GM23338 (cell line): ENCODE measurements at regions not wholly inside any gene's neighbourhood (a gene's known extent, or its start where the extent isn't known, plus 50 kb on each side); places are given as distances from the start of the nearest gene placed in this dataset.
A peak's percentile ranks its signal among the peaks of the same experiment; 100 is the strongest.

Experiments
- ATAC-seq: fragments of 200-7000 bp; cut with Tn5 transposase; 3 replicates; pipeline ENCODE4 v1.9.1; 2020
- DNase-seq: peaks from one replicate; pipeline ENCODE4 v3.0.0-alpha.2; 2015; ENCODE audit warnings: low spot score
- H2AFZ ChIP-seq: fragments of 200-600 bp; sonication (generic); 2 replicates; pipeline ENCODE4 v1.8.0; 2016; ENCODE audit warnings: antibody characterized with exemption, mild to moderate bottlenecking, moderate library complexity
- H3F3A ChIP-seq: fragments of 200-600 bp; sonication (generic); replicated peaks from 2 replicates; pipeline ENCODE4 v1.8.0; 2017; ENCODE audit warnings: antibody characterized with exemption, mixed run types, low read depth
- H3K27ac ChIP-seq: fragments of 200-600 bp; sonication (generic); 2 replicates; pipeline ENCODE4 v1.6.1; 2016; ENCODE audit warnings: low read depth
- H3K27me3 ChIP-seq: fragments of 200-600 bp; sonication (generic); 2 replicates; pipeline ENCODE4 v1.8.0; 2016; ENCODE audit warnings: mild to moderate bottlenecking, mixed run types, moderate library complexity; ENCODE audit not compliant: insufficient read depth
- H3K36me3 ChIP-seq: fragments of 200-600 bp; sonication (generic); 2 replicates; pipeline ENCODE4 v1.8.0; 2016; ENCODE audit warnings: mild to moderate bottlenecking; ENCODE audit not compliant: insufficient read depth
- H3K4me1 ChIP-seq: fragments of 200-600 bp; sonication (generic); 2 replicates; pipeline ENCODE4 v1.8.0; 2016; ENCODE audit warnings: mild to moderate bottlenecking, moderate library complexity; ENCODE audit not compliant: insufficient read depth
- H3K4me2 ChIP-seq: fragments of 200-600 bp; sonication (generic); 2 replicates; pipeline ENCODE4 v1.7.1; 2017; ENCODE audit warnings: mixed run types
- H3K4me3 ChIP-seq: fragments of 200-600 bp; sonication (generic); 2 replicates; pipeline ENCODE4 v1.6.1; 2016; ENCODE audit warnings: mixed run types
- H3K79me2 ChIP-seq: fragments of 200-600 bp; sonication (generic); replicated peaks from 2 replicates; pipeline ENCODE4 v1.8.0; 2017; ENCODE audit warnings: mild to moderate bottlenecking; ENCODE audit not compliant: insufficient read depth
- H3K9me2 ChIP-seq: fragments of 200-600 bp; sonication (generic); 2 replicates; pipeline ENCODE4 v1.8.0; 2017; ENCODE audit not compliant: insufficient read depth
- H4K20me1 ChIP-seq: fragments of 200-600 bp; sonication (generic); replicated peaks from 2 replicates; pipeline ENCODE4 v1.8.0; 2017; ENCODE audit warnings: mild to moderate bottlenecking; ENCODE audit not compliant: insufficient read depth
- H3K27ac Mint-ChIP-seq: 2 replicates; pipeline ENCODE4 v1.8.0; 2020; ENCODE audit warnings: inconsistent platforms, mild to moderate bottlenecking, moderate library complexity, mixed read lengths
- H3K27me3 Mint-ChIP-seq: 3 replicates; pipeline ENCODE4 v1.8.0; 2022; ENCODE audit warnings: low read depth, mild to moderate bottlenecking, moderate library complexity, mixed read lengths, inconsistent platforms; ENCODE audit not compliant: insufficient read depth, poor library complexity
- H3K36me3 Mint-ChIP-seq: 3 replicates; pipeline ENCODE4 v1.8.0; 2021; ENCODE audit warnings: low read depth, mild to moderate bottlenecking, inconsistent platforms, moderate library complexity, mixed read lengths
- H3K4me1 Mint-ChIP-seq: 3 replicates; pipeline ENCODE4 v1.8.0; 2020; ENCODE audit warnings: mild to moderate bottlenecking, inconsistent platforms, mixed read lengths
- H3K4me3 Mint-ChIP-seq: 3 replicates; pipeline ENCODE4 v1.8.0; 2021; ENCODE audit warnings: moderate library complexity, mild to moderate bottlenecking, inconsistent platforms, mixed read lengths
- H3K9me3 Mint-ChIP-seq: 3 replicates; pipeline ENCODE4 v1.8.0; 2020; ENCODE audit warnings: moderate library complexity, mild to moderate bottlenecking, inconsistent platforms, mixed read lengths
- CREB1 ChIP-seq: fragments of 250-450 bp; sonication (Bioruptor Pico); IDR thresholded peaks from 2 replicates; pipeline ENCODE4 v1.5.0; 2020; ENCODE audit warnings: low read depth, mild to moderate bottlenecking, moderate library complexity
- ETS1 ChIP-seq: IDR thresholded peaks from 2 replicates; pipeline ENCODE4 v1.6.1; 2016; ENCODE audit warnings: antibody characterized with exemption
- EZH2phosphoT487 ChIP-seq: fragments of 200-600 bp; sonication (generic); IDR thresholded peaks from one replicate; pipeline ENCODE4 v1.8.1; 2018; ENCODE audit warnings: antibody characterized with exemption; ENCODE audit not compliant: unreplicated experiment
- JUNB ChIP-seq: IDR thresholded peaks from one replicate; pipeline ENCODE4 v1.6.1; 2016; ENCODE audit warnings: antibody characterized with exemption; ENCODE audit not compliant: unreplicated experiment
- NANOG ChIP-seq: IDR thresholded peaks from 2 replicates; pipeline ENCODE4 v1.6.1; 2016; ENCODE audit warnings: antibody characterized with exemption, borderline replicate concordance
- ZNF114 ChIP-seq: fragments of 250-450 bp; sonication (Bioruptor Pico); IDR thresholded peaks from 2 replicates; pipeline ENCODE4 v1.5.0; 2020; ENCODE audit warnings: mild to moderate bottlenecking, moderate library complexity
- ZNF331 ChIP-seq: fragments of 250-450 bp; sonication (Bioruptor Pico); IDR thresholded peaks from 2 replicates; pipeline ENCODE4 v1.5.0; 2020; ENCODE audit warnings: low read depth, mild to moderate bottlenecking, moderate library complexity
- TF ChIP-seq, protein P1 (sequence below): fragments of 250-450 bp; sonication (Bioruptor Pico); IDR thresholded peaks from 2 replicates; pipeline ENCODE4 v1.5.0; 2020; ENCODE audit warnings: mild to moderate bottlenecking, moderate library complexity
- TF ChIP-seq, protein P2 (sequence below), 2 experiments: fragments of 200-600 bp in 1 of 2; sonication (generic) in 1 of 2; conservative IDR thresholded peaks; 2 replicates each; pipeline versions ENCODE4 v1.5.1 to v1.6.1; 2016 to 2017; ENCODE audit warnings: antibody characterized with exemption in 2 of 2, low read depth in 2 of 2, mild to moderate bottlenecking in 2 of 2, moderate library complexity in 1 of 2

DNA sequence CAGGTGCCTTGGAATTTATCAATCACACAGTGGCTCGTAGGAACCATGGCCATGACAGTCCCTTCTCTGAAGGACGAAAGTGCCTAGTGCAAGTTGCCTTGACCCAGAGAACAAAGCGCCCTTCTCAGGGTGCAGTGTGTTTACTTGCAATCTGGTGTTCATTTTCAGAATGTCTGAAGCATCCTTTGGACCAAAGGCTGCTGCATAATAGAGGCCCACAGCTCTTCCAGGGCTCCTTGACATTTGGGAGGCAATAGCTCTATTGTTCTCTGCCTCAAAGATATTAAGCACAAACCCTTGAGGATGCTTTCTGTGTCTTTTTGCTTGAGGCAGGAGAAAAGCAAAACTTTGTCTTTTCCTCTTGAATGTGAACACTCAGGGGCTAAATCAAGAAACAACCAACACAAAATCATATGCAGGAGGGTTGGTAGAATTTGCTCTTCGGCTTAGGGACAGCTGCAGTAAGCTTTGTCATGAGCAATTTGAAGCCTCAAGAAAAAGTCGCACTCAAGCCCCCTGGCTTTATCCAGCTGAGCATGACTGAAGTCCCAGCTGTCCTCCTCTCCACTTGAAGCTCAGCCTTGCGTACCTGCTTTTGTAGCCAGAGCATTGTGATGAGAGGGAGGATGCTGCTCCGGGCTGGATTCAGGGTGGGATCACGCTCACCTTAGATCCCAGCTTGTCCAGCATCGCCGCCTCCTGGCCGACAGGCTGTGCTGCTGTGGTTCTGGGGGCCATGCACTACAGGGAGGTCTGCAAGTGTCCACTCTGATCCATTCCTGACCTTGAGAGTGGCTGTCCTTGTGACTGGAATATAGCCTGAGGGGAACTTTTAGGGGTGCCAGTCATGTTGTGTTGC is 495.4 kb downstream of the CDH26 start:
- DNase-seq, result peak; percentile 44
- H2AFZ ChIP-seq, result no peak overlapping the region
- ATAC-seq, result peak; percentile 99

DNA sequence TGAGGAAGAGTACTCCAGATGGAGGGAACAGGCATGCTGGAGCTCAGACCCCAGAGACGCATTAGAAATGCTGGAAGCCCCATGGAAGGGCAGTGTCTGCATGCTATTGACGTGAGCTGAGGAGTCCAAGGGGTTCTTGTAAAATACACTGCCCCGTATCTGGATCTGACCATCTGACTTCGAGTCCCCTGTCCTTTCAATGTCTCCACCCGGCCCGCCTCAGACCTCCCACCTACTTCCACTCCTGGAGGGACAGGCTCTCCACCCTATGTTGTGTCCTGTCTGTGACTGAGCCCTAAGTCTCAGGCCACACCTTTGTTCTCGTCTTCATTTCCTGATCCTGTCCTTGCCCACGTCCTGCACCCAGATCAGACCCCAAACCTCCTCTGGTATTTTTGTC is 496.3 kb downstream of the CDH26 start:
- no peak overlapping the region for H3K27ac ChIP-seq
- Mint-ChIP-seq H3K4me1 (no peaks in the 10 kb centered on the region; the same call in 2 of the 3 replicates), H3K9me3 (no peaks in the 10 kb centered on the region; the same call in 2 of the 3 replicates), H3K27me3 (no peaks in the 10 kb centered on the region), H3K36me3 (no peaks in the 10 kb centered on the region; the same call in 2 of the 3 replicates), H3K27ac (no peak overlapping the region), H3K4me3 (no peak overlapping the region)
- H3K36me3 ChIP-seq, result no peaks in the 10 kb centered on the region
- H3F3A ChIP-seq, result no peaks in the 10 kb centered on the region
- no peaks in the 10 kb centered on the region for H3K9me2 ChIP-seq
- DNase-seq (no peak), ATAC-seq (no peak)
- no peaks in the 10 kb centered on the region for H3K27me3 ChIP-seq
- H3K79me2 ChIP-seq, result no peaks in the 10 kb centered on the region
- no peak overlapping the region for H2AFZ ChIP-seq
- H4K20me1 ChIP-seq, result no peaks in the 10 kb centered on the region
- H3K4me1 ChIP-seq, result no peaks in the 10 kb centered on the region
- no peak overlapping the region for H3K4me2 ChIP-seq
- H3K4me3 ChIP-seq, result no peak overlapping the region
- TF ChIP-seq NANOG, result no peak
- TF ChIP-seq JUNB, result no peak
- no peak for TF ChIP-seq ZNF331 (CRISPR knock-in tag)
- no peak for TF ChIP-seq EZH2phosphoT487
- TF ChIP-seq, protein P1, sequence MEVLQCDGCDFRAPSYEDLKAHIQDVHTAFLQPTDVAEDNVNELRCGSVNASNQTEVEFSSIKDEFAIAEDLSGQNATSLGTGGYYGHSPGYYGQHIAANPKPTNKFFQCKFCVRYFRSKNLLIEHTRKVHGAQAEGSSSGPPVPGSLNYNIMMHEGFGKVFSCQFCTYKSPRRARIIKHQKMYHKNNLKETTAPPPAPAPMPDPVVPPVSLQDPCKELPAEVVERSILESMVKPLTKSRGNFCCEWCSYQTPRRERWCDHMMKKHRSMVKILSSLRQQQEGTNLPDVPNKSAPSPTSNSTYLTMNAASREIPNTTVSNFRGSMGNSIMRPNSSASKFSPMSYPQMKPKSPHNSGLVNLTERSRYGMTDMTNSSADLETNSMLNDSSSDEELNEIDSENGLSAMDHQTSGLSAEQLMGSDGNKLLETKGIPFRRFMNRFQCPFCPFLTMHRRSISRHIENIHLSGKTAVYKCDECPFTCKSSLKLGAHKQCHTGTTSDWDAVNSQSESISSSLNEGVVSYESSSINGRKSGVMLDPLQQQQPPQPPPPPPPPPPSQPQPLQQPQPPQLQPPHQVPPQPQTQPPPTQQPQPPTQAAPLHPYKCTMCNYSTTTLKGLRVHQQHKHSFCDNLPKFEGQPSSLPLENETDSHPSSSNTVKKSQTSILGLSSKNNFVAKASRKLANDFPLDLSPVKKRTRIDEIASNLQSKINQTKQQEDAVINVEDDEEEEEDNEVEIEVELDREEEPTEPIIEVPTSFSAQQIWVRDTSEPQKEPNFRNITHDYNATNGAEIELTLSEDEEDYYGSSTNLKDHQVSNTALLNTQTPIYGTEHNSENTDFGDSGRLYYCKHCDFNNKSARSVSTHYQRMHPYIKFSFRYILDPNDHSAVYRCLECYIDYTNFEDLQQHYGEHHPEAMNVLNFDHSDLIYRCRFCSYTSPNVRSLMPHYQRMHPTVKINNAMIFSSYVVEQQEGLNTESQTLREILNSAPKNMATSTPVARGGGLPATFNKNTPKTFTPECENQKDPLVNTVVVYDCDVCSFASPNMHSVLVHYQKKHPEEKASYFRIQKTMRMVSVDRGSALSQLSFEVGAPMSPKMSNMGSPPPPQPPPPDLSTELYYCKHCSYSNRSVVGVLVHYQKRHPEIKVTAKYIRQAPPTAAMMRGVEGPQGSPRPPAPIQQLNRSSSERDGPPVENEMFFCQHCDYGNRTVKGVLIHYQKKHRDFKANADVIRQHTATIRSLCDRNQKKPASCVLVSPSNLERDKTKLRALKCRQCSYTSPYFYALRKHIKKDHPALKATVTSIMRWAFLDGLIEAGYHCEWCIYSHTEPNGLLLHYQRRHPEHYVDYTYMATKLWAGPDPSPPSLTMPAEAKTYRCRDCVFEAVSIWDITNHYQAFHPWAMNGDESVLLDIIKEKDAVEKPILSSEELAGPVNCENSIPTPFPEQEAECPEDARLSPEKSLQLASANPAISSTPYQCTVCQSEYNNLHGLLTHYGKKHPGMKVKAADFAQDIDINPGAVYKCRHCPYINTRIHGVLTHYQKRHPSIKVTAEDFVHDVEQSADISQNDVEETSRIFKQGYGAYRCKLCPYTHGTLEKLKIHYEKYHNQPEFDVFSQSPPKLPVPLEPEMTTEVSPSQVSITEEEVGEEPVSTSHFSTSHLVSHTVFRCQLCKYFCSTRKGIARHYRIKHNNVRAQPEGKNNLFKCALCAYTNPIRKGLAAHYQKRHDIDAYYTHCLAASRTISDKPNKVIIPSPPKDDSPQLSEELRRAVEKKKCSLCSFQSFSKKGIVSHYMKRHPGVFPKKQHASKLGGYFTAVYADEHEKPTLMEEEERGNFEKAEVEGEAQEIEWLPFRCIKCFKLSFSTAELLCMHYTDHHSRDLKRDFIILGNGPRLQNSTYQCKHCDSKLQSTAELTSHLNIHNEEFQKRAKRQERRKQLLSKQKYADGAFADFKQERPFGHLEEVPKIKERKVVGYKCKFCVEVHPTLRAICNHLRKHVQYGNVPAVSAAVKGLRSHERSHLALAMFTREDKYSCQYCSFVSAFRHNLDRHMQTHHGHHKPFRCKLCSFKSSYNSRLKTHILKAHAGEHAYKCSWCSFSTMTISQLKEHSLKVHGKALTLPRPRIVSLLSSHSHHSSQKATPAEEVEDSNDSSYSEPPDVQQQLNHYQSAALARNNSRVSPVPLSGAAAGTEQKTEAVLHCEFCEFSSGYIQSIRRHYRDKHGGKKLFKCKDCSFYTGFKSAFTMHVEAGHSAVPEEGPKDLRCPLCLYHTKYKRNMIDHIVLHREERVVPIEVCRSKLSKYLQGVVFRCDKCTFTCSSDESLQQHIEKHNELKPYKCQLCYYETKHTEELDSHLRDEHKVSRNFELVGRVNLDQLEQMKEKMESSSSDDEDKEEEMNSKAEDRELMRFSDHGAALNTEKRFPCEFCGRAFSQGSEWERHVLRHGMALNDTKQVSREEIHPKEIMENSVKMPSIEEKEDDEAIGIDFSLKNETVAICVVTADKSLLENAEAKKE, result no peak
- no peak for TF ChIP-seq ZNF114

More for the DNA sequence above, 495.4 kb downstream of the CDH26 start:
- Mint-ChIP-seq H3K9me3 (no peaks in the 10 kb centered on the region; the same call in 2 of the 3 replicates), H3K4me1 (no peaks in the 10 kb centered on the region; the same call in 2 of the 3 replicates), H3K27ac (no peak overlapping the region), H3K27me3 (no peaks in the 10 kb centered on the region), H3K4me3 (no peak overlapping the region), H3K36me3 (no peaks in the 10 kb centered on the region; the same call in 2 of the 3 replicates)
- no peaks in the 10 kb centered on the region for H3K4me1 ChIP-seq
- no peaks in the 10 kb centered on the region for H4K20me1 ChIP-seq
- H3K27me3 ChIP-seq, result no peaks in the 10 kb centered on the region
- H3K36me3 ChIP-seq, result no peaks in the 10 kb centered on the region
- no peak overlapping the region for H3K27ac ChIP-seq
- H3K4me3 ChIP-seq, result no peak overlapping the region
- H3K4me2 ChIP-seq, result no peak overlapping the region
- H3K9me2 ChIP-seq, result no peaks in the 10 kb centered on the region
- no peaks in the 10 kb centered on the region for H3F3A ChIP-seq
- TF ChIP-seq JUNB, result no peak
- TF ChIP-seq, protein P2, sequence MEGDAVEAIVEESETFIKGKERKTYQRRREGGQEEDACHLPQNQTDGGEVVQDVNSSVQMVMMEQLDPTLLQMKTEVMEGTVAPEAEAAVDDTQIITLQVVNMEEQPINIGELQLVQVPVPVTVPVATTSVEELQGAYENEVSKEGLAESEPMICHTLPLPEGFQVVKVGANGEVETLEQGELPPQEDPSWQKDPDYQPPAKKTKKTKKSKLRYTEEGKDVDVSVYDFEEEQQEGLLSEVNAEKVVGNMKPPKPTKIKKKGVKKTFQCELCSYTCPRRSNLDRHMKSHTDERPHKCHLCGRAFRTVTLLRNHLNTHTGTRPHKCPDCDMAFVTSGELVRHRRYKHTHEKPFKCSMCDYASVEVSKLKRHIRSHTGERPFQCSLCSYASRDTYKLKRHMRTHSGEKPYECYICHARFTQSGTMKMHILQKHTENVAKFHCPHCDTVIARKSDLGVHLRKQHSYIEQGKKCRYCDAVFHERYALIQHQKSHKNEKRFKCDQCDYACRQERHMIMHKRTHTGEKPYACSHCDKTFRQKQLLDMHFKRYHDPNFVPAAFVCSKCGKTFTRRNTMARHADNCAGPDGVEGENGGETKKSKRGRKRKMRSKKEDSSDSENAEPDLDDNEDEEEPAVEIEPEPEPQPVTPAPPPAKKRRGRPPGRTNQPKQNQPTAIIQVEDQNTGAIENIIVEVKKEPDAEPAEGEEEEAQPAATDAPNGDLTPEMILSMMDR (conservative IDR thresholded peaks at IDR 0.05; ENCODE audit: low read depth in 2 of 2), result peak; percentile 45 to 65
- no peak for TF ChIP-seq EZH2phosphoT487
- no peak for TF ChIP-seq ETS1
- TF ChIP-seq CREB1, result no peak
- TF ChIP-seq NANOG, result no peak
- no peaks in the 10 kb centered on the region for H3K79me2 ChIP-seq
